Adrenal gland (tissue), 9 donors: ENCODE measurements at regions not wholly inside any gene's neighbourhood (a gene's known extent, or its start where the extent isn't known, plus 50 kb on each side); places are given as distances from the start of the nearest gene placed in this dataset.

ENCODE experiments used
- DNase-seq, 7 donors: peaks; one replicate each; pipeline ENCODE4 v3.0.0-alpha.2; 2019 to 2020
- H3K27ac ChIP-seq, 5 donors: fragments of 200-600 bp; sonication (generic) in 4 of 5; 1 replicate in 3 of 5; 2 replicates in 2 of 5; pipeline versions ENCODE4 v1.5.1 to v1.8.0; 2016 to 2020; ENCODE audit warnings: mild to moderate bottlenecking in 1 of 5
- H3K27me3 ChIP-seq: fragments of 200-600 bp; 2 replicates; pipeline ENCODE4 v1.8.0; 2021
- H3K36me3 ChIP-seq, 2 donors: fragments of 200-600 bp; replicated peaks in 1 of 2; 1 replicate in 1 of 2; 2 replicates in 1 of 2; pipeline versions ENCODE4 v1.5.1 to v1.8.0; 2018 to 2022
- H3K4me1 ChIP-seq, 2 donors: fragments of 200-600 bp; replicated peaks in 1 of 2; 1 replicate in 1 of 2; 2 replicates in 1 of 2; pipeline versions ENCODE4 v1.5.1 to v1.8.0; 2018 to 2021
- H3K4me3 ChIP-seq, 4 donors: fragments of 200-600 bp; sonication (generic) in 3 of 4; one replicate each; pipeline ENCODE4 v1.5.1; 2016 to 2018
- H3K9me3 ChIP-seq, 3 donors: fragments of 200-600 bp; sonication (generic) in 1 of 3; replicated peaks in 1 of 3; 1 replicate in 2 of 3; 2 replicates in 1 of 3; pipeline versions ENCODE4 v1.5.1 to v1.8.0; 2016 to 2021
- POLR2A ChIP-seq, 2 donors: fragments of 450-650 bp; IDR thresholded peaks; one replicate each; pipeline ENCODE4 v1.6.1; 2017; ENCODE audit warnings: antibody characterized with exemption in 2 of 2, mild to moderate bottlenecking in 2 of 2, moderate library complexity in 1 of 2
- WGBS, 4 donors: extraction: QIAGEN DNeasy Blood & Tissue Kit in 2 of 4; methylation state at CpG; one replicate each; pipeline versions ENCODE4 v1.1.5 to v1.1.7; 2013 to 2017; 5-methylcytosine and 5-hydroxymethylcytosine counted together
- intact Hi-C, 2 donors: fragments of 100-400 bp; cut with DNase I; formaldehyde crosslinking; loops; one replicate each; pipeline versions ENCODE4 v1.14.1 to v1.15.0; 2022 to 2023
- TF ChIP-seq, protein P1 (sequence below), 6 experiments: fragments of 450-650 bp in 4 of 6; fragments of 200-600 bp in 2 of 6; sonication (generic) in 1 of 6; IDR thresholded peaks; 1 replicate in 5 of 6; 2 replicates in 1 of 6; pipeline versions ENCODE4 v1.5.1 to v1.8.0; 2016 to 2021; ENCODE audit warnings: antibody characterized with exemption in 6 of 6, mild to moderate bottlenecking in 2 of 6, moderate library complexity in 1 of 6
- donor health status: healthy with polysubstance abuse.
- donor health status: Bipolar disorder and iron deficiency.
- donor health status: DM: yes; HTN: yes; CAD: no.
- donor health status: DM: no; HTN: no; CAD: no.
- donor health status: DM: no; HTN: no; CAD: no.

DNA sequence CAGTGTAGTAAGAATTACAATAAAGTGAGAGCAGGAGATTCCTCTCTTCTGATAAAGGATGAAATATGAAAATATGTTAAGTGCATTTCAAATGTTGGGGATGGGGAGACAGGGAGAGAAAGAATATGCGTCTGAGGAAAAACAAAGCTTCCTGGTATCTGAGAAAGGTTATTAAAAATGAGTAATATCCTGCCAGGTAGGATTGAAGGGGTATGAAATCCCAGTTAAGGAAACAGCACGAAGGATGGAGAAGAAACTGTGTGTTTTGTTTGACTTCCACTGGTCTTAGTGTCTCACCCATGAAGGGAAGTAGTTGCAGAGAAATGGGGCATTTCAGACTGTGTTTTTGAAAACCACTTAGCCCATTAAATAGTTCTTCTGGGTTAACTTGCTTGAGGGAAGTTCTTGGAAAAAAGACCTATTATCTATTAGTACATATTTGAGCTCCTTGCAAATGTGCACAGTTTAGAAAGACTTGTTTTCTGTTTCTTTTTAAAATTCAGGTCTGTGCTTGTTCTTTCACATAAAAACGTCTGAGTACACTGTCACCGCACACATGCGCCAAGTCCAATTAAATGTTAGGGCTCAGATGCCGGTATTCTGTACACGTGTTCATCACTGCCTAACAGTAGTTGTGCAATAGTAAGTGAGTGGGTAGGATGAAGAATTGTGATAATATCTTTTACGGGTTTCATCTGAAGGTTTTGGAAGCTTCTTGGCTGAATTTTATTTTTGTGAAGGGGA is 196.1 kb upstream of the P2RY1 start:
- Histone ChIP-seq H3K27ac (no peak overlapping the region), H3K4me3 (no peak overlapping the region), H3K4me1 (no peaks in the 10 kb centered on the region), H3K27me3 (no peaks in the 10 kb centered on the region), H3K9me3 (no peaks in the 10 kb centered on the region), H3K36me3 (no peaks in the 10 kb centered on the region)
- WGBS, 4 donors, result 52 to 64% (median 64%) methylated on average over 8 of the region's 8 CpGs
- intact Hi-C loops, result no loop called here
- DNase-seq, result no peak
- TF ChIP-seq, protein P1, sequence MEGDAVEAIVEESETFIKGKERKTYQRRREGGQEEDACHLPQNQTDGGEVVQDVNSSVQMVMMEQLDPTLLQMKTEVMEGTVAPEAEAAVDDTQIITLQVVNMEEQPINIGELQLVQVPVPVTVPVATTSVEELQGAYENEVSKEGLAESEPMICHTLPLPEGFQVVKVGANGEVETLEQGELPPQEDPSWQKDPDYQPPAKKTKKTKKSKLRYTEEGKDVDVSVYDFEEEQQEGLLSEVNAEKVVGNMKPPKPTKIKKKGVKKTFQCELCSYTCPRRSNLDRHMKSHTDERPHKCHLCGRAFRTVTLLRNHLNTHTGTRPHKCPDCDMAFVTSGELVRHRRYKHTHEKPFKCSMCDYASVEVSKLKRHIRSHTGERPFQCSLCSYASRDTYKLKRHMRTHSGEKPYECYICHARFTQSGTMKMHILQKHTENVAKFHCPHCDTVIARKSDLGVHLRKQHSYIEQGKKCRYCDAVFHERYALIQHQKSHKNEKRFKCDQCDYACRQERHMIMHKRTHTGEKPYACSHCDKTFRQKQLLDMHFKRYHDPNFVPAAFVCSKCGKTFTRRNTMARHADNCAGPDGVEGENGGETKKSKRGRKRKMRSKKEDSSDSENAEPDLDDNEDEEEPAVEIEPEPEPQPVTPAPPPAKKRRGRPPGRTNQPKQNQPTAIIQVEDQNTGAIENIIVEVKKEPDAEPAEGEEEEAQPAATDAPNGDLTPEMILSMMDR (IDR thresholded peaks at IDR 0.05), result no peak
- no peak for TF ChIP-seq POLR2A (IDR thresholded peaks at IDR 0.05)

DNA sequence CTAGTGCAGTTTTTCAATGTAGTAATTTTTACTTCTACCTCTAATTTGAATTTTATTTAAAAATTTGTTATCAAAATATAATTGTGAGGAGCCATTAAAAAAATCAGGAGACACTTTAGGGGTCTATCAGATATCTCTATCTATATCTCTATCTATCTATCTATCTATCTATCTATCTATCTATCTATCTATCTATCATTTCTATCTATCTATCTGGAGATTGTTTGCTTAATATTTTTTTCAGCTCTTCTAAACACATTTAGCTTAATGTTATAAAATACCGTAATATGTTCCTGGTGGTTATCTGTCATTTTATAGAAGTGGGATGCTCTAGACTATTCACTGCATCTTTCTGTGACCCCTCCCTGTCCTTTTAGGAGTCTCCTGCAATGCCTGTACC is 193.7 kb upstream of the P2RY1 start:
- Histone ChIP-seq H3K27me3 (no peaks in the 10 kb centered on the region), H3K9me3 (no peaks in the 10 kb centered on the region), H3K27ac (no peak overlapping the region), H3K4me3 (no peak overlapping the region), H3K4me1 (no peaks in the 10 kb centered on the region), H3K36me3 (no peaks in the 10 kb centered on the region)
- 92 to 94% (median 92%) methylated on average over 1 of the region's 1 CpG for WGBS, 4 donors
- TF ChIP-seq, protein P1 (IDR thresholded peaks at IDR 0.05), result no peak
- TF ChIP-seq POLR2A (IDR thresholded peaks at IDR 0.05), result no peak
- no peak for DNase-seq
- intact Hi-C loops, result no loop called here

DNA sequence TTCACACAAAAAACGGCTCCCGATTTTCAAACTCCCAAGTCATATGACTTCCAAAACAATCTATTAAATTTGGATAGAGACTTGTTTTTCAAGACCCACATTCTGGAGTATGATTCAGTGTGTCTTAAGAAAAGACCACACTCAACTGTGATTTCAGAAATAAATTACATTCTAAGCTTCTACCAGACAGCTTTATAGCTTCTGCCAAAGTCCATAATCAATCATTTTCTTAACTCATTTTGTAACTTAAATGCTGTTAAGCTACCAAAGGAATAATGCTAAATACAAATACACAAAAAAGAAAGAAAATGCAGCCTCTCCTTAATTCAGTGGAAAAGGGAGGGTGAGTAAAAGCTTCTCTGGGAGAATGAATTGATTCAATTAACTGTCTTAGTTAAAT is 192.3 kb upstream of the P2RY1 start:
- intact Hi-C loops, result no loop called here
- Histone ChIP-seq H3K27ac (no peak overlapping the region), H3K27me3 (no peaks in the 10 kb centered on the region), H3K4me1 (no peaks in the 10 kb centered on the region), H3K4me3 (no peak overlapping the region), H3K9me3 (no peaks in the 10 kb centered on the region), H3K36me3 (no peaks in the 10 kb centered on the region)
- TF ChIP-seq, protein P1 (IDR thresholded peaks at IDR 0.05), result no peak
- TF ChIP-seq POLR2A (IDR thresholded peaks at IDR 0.05), result no peak
- no peak for DNase-seq
- whole genome bisulfite sequencing, 4 donors, result 72 to 75% (median 73%) methylated on average over 2 of the region's 2 CpGs

DNA sequence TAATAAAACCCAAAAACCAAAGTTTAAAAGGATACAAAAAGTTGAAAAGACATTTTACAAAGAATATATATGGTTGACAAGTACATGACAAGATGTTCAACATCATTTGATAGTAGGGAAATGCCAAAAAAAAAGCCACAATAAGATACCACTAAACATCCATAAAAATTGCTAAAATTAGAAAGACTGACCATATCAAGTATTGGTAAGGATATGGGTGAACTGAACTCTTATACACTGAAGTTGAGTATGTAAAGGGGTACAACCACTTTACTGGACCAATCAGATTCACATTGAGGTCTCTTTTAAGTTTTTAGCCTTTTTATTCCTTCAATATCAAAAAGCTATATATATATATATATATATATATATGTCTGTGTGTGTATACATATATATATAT is 190.5 kb upstream of the P2RY1 start:
- no peaks in the 10 kb centered on the region for H3K27me3 ChIP-seq
- no peaks in the 10 kb centered on the region for H3K4me1 ChIP-seq
- intact Hi-C loops, result no loop called here
- H3K4me3 ChIP-seq, result no peak overlapping the region
- TF ChIP-seq, protein P1 (IDR thresholded peaks at IDR 0.05), result no peak
- no peak for TF ChIP-seq POLR2A (IDR thresholded peaks at IDR 0.05)
- no peak for DNase-seq
- H3K9me3 ChIP-seq, result no peaks in the 10 kb centered on the region
- H3K27ac ChIP-seq, result no peak overlapping the region
- H3K36me3 ChIP-seq, result no peaks in the 10 kb centered on the region
